ENCODE measurements at regions not wholly inside any gene's neighbourhood (a gene's known extent, or its start where the extent isn't known, plus 50 kb on each side); places are given as distances from the start of the nearest gene placed in this dataset.

DNA sequence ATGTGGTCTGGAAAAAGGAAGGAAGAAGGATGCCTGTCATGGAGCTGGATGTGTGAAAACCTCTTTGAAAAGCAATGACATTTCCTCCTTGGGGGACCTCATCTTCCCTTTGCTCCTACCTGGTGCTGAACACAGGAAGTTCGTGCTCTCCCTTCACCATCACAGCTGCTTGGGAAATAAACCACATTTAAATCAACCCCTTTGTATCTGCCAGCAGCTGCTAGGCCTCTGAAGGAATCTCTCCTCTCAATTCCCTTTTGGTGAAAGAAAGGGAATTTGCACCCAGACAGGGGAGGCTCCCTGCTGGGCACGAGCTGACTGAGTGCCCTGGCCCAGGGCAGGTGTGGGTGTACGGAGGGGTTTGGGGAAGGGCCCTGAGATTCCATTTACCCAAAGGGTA is 437.7 kb downstream of the TSHZ3 start:
- DNase-seq (ENCODE audit: low spot score) = no peak
- H3K27me3 Mint-ChIP-seq (ENCODE audit: insufficient read depth, low read depth) = peaks cover 5% of the 10 kb centered on the region
- H3K4me3 ChIP-seq = no peak overlapping the region
- no peaks in the 10 kb centered on the region for H3F3A ChIP-seq (ENCODE audit: low read depth)
- no peak overlapping the region for H3K27ac Mint-ChIP-seq
- TF ChIP-seq EZH2phosphoT487 (IDR thresholded peaks at IDR 0.05) = no peak
- TF ChIP-seq EZH2 (IDR thresholded peaks at IDR 0.05) = no peak
- TF ChIP-seq, protein P1, sequence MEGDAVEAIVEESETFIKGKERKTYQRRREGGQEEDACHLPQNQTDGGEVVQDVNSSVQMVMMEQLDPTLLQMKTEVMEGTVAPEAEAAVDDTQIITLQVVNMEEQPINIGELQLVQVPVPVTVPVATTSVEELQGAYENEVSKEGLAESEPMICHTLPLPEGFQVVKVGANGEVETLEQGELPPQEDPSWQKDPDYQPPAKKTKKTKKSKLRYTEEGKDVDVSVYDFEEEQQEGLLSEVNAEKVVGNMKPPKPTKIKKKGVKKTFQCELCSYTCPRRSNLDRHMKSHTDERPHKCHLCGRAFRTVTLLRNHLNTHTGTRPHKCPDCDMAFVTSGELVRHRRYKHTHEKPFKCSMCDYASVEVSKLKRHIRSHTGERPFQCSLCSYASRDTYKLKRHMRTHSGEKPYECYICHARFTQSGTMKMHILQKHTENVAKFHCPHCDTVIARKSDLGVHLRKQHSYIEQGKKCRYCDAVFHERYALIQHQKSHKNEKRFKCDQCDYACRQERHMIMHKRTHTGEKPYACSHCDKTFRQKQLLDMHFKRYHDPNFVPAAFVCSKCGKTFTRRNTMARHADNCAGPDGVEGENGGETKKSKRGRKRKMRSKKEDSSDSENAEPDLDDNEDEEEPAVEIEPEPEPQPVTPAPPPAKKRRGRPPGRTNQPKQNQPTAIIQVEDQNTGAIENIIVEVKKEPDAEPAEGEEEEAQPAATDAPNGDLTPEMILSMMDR (IDR thresholded peaks at IDR 0.05) = no peak
- no peak overlapping the region for H3K27ac ChIP-seq
- H3K9me3 ChIP-seq (ENCODE audit: low read depth) = no peaks in the 10 kb centered on the region
- peaks cover 2% of the 10 kb centered on the region for H3K4me1 Mint-ChIP-seq
- H3K36me3 Mint-ChIP-seq = no peaks in the 10 kb centered on the region
- H3K9ac ChIP-seq = no peak overlapping the region
- no peaks in the 10 kb centered on the region for H4K20me1 ChIP-seq (ENCODE audit: low read depth)
- H3K27me3 ChIP-seq = no peaks in the 10 kb centered on the region
- no peaks in the 10 kb centered on the region for H3K79me2 ChIP-seq (ENCODE audit: low read depth)
- no peak overlapping the region for H2AFZ ChIP-seq (replicated peaks)
- H3K36me3 ChIP-seq = no peaks in the 10 kb centered on the region
- H3K4me2 ChIP-seq = no peak overlapping the region
- H3K4me1 ChIP-seq = peaks cover 15% of the 10 kb centered on the region
- H3K9me3 Mint-ChIP-seq = no peaks in the 10 kb centered on the region
- no peak overlapping the region for H3K4me3 Mint-ChIP-seq

DNA sequence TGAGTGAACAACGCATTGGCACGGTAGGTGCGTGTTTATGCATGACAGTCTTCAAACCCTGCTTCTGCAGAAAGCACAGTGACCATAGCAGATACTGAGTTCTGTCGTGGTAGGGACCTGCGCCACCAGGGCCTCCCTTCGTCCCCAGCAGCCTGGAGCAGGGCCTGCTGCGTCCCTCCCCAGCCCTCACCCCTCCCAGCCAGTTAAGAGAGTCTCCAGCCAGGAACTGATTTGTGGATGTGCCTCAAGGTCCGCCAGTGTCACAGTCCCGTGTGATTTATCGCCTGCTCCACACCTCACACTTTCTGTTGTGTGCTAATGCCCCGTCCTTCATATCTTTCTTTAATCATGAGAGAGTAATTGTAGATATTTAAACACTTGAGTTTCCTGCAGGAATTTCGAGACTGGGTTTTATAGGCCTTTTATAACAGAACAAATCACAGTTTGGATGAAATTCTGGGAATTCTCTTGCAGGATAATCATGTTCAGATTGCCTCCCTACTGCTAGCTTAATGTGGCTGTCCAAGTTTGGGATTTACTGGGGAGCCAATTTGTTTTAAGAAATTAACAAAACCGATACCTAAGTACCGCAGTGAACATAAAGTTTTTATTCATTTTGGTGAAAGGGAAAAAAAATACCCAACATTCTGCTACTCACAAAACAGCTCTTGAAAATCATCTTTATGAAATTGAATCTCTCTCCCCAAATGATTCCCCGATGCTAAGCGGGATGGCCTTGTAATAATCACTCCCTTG is 438.6 kb downstream of the TSHZ3 start:
- Histone ChIP-seq H3F3A (ENCODE audit: low read depth) (no peaks in the 10 kb centered on the region), H3K9ac (no peak overlapping the region), H3K79me2 (ENCODE audit: low read depth) (no peaks in the 10 kb centered on the region), H3K36me3 (no peaks in the 10 kb centered on the region), H3K27ac (no peak overlapping the region), H4K20me1 (ENCODE audit: low read depth) (no peaks in the 10 kb centered on the region), H3K9me3 (ENCODE audit: low read depth) (no peaks in the 10 kb centered on the region), H3K27me3 (no peaks in the 10 kb centered on the region), H3K4me1 (peaks cover 15% of the 10 kb centered on the region), H3K4me3 (no peak overlapping the region), H3K4me2 (no peak overlapping the region), H2AFZ (replicated peaks) (no peak overlapping the region)
- Mint-ChIP-seq H3K36me3 (no peaks in the 10 kb centered on the region), H3K9me3 (no peaks in the 10 kb centered on the region), H3K27ac (no peak overlapping the region), H3K4me1 (peaks cover 2% of the 10 kb centered on the region), H3K4me3 (no peak overlapping the region), H3K27me3 (ENCODE audit: insufficient read depth, low read depth) (peaks cover 5% of the 10 kb centered on the region)
- no peak for DNase-seq (ENCODE audit: low spot score)
- TF ChIP-seq EZH2 (IDR thresholded peaks at IDR 0.05) (no peak), EZH2phosphoT487 (IDR thresholded peaks at IDR 0.05) (no peak)
- TF ChIP-seq, protein P1 (IDR thresholded peaks at IDR 0.05) = no peak

DNA sequence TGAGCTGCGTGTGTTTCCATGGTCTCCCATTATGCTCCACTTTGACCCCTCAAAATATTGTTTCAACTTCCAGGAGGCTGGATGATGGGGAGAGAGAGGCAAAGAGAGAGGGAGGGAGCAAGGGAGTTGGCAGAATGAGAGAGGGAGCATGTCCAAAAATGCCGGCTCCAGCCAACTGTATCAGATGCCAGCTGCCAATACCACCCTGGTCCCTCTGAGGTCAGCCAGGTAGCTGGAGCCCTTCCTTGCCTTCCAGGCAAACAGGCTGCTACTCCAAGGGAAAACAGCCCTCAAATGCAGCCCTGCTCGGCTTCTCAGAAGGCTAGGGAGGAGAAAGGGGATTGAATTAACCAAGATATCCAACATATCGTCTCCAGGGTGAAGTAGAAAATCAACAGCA is 440.0 kb downstream of the TSHZ3 start:
- H3K4me3 Mint-ChIP-seq = no peak overlapping the region
- H3K4me3 ChIP-seq = no peak overlapping the region
- H3K36me3 ChIP-seq = no peaks in the 10 kb centered on the region
- H3K4me2 ChIP-seq = no peak overlapping the region
- H2AFZ ChIP-seq (replicated peaks) = no peak overlapping the region
- H3K36me3 Mint-ChIP-seq = no peaks in the 10 kb centered on the region
- H3K4me1 ChIP-seq = peaks cover 4% of the 10 kb centered on the region
- TF ChIP-seq EZH2 (IDR thresholded peaks at IDR 0.05) (no peak), EZH2phosphoT487 (IDR thresholded peaks at IDR 0.05) (no peak)
- TF ChIP-seq, protein P1 (IDR thresholded peaks at IDR 0.05) = no peak
- no peaks in the 10 kb centered on the region for H3F3A ChIP-seq (ENCODE audit: low read depth)
- H3K4me1 Mint-ChIP-seq = peaks cover 2% of the 10 kb centered on the region
- no peaks in the 10 kb centered on the region for H3K9me3 ChIP-seq (ENCODE audit: low read depth)
- H3K27me3 Mint-ChIP-seq (ENCODE audit: insufficient read depth, low read depth) = peaks cover 5% of the 10 kb centered on the region
- H3K9me3 Mint-ChIP-seq = no peaks in the 10 kb centered on the region
- no peak overlapping the region for H3K27ac Mint-ChIP-seq
- H3K27me3 ChIP-seq = no peaks in the 10 kb centered on the region
- no peaks in the 10 kb centered on the region for H3K79me2 ChIP-seq (ENCODE audit: low read depth)
- no peak overlapping the region for H3K27ac ChIP-seq
- H4K20me1 ChIP-seq (ENCODE audit: low read depth) = no peaks in the 10 kb centered on the region
- no peak overlapping the region for H3K9ac ChIP-seq
- DNase-seq (ENCODE audit: low spot score) = no peak

Data from neural progenitor cell (in vitro differentiated cells).